Right forelimb (tissue), 1 donor: ENCODE measurements at regions not wholly inside any gene's neighbourhood (a gene's known extent, or its start where the extent isn't known, plus 50 kb on each side); places are given as distances from the start of the nearest gene placed in this dataset.

ENCODE experiments used
- DNase-seq: peaks from one replicate; pipeline ENCODE4 v3.0.0-alpha.2; 2018

DNA sequence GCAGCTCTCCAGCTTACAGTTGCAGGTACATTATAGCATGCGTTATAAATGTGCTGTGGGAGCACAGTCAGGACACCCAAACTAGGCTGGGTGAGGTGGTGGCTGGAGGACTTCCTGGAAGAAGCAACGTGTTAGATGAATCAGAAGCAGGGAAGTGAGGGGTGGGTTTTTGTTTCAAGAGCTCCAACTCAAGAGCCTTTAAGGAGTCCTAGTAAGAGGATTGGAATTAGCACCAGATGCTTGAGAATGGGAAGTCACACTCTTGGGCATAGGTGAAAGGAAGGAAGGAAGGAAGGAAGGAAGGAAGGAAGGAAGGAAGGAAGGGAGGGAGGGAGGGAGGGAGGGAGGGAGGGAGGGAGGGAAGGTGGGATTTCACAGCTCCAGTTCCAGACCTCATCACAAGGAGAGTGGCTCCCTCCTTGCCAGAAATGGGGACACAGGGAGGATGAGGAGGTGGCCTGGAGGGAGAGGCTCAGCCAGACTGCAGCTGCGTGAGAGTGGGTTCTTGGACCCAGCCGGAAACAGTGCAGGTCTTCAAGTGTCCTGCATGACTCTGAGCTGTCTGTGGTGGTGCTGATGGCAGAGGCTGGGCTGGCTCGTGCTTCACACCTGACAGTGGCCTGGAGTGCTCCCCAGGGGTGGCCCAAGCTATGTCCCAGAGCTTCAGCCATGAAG is 115.7 kb upstream of the GSC start:
- no peak for DNase-seq

DNA sequence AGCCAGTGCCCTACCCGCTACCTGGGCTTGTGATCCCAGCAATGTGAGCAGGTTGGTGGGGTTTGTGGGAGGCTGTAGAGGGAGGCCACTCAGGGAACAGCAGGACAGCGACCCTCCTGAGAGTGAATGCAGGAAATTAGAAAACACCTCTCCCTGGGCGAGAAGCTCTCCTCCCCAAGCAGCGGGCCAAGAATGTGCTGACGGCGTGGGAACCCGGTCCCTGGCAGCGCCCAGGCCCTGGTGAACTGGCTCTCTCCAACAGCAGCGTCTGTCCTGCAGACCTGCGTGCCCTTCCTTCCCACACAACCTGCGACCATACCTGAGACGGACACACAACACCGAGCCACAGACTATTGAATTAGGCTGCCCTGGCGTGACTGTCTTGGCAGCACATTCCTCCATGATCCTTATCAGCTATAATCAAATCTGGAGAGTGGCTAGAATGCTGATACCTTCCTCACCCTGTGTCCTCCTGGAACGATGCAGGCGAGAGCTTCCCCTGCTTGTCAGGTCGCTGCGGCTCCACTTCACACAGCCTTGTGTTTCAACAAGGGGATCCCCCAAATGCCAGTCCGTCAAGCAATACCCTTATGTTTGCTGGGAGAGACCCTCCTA is 114.8 kb upstream of the GSC start:
- DNase-seq = no peak

DNA sequence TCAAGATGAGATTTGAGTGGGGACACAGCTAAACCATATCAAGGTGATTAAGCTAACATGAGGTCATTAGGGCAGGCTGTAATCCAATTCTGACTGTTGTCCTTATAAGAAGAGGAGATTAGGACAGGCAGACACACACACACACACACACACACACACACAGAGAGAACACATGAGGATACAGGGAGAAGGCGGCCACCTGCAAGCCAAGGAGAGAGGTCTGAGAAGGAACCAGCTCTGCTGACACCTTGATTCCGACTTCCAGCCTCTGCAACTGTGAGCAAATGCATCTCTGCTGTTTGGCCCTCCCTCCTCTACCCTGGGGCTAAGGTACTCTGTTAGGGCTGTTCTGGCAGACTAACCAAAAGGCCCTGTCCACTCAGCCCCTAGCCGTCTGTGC is 112.5 kb upstream of the GSC start:
- DNase-seq = no peak

DNA sequence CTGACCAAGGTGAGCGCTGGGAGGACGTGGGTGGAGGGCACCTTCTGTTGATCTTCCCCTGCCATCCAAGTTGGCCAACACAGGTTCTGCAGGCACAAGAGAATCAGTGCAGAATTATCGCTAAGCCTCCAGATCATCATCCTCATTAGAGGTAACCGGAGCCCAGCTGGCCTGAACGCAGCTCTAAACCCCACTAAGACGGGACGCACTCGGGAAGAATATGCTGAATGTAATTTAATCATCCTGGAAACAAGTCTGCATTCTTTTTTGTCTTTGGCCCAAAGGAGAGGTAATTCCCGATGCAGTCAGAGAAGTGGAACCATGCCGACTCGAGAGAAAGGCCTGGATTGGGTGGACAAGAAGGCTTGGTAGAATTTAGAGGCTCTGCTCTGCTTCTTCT is 111.0 kb upstream of the GSC start:
- no peak for DNase-seq

DNA sequence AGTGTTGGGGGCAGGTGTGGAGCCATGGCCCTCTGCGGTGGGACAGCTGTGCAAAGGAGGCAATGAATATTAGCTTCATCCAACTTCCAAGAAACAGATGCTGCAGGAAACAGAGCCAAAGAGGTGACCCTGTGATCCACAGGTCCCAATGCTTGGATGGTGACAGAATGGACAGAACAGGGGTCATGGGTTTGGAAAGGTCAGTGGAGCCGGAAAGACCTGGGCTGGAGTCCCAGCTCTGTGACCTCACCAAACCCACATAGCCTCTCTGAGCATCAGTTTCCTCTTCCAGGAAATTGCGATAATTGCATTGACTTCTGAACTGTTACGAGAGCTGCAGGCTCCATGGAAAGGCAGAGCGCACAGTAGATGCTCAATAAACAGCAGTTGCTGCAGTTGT is 110.2 kb upstream of the GSC start:
- DNase-seq = no peak

DNA sequence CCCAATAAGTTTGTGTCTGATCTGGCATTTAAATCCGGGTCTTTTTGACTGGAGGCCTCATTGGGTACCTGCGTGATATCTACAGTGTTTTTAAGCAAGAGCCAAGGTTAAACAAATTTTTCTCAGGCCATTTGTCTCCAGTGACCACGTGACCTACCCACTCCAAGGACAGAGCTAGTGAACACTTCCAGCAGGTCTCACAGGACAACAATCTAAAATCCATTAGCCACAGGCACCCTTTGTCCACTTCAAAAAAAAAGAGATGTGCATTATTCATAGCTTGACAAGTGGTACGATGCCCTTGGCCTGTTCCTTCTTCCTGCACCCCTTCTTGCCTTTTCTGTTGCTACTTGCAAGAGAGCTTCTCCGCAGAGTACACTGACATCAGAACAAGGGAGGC is 109.6 kb upstream of the GSC start:
- no peak for DNase-seq

DNA sequence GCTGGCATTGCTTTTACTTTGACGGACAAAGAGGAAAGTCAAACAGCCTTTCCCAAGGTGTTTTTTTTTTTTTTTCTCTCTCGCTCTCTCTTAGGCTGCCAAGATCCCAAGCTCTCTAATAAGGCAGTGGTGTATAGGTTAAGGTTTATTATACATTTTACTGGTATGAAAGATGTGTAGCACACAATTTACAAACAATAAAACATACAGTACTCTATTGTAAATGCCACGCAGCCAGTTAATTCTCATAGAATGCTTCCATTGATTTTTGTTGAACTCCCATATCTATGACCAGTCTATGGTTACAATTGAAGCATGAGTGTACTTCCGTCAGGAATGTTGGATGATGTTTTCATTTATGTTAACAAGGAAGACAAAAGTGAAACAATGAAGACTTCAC is 106.4 kb upstream of the GSC start:
- DNase-seq = no peak

DNA sequence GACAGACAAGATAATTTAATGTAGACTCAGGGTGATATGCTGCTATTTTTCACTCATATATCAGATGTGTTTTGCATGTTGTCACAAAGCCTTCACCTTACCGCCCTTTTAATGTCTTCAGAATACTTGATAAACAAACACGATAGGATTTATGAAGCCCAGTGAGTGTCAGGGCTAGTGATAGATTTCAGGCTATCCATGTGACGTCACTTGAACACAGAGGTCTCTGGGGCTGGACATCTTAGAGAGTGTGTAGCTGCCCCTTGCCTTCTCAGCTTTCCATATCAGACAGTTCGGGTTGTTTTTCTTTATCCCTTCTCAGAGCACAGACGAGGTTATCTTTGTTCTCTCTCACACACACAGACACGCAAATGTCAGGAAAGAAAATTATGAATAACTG is 105.3 kb upstream of the GSC start:
- DNase-seq = no peak

DNA sequence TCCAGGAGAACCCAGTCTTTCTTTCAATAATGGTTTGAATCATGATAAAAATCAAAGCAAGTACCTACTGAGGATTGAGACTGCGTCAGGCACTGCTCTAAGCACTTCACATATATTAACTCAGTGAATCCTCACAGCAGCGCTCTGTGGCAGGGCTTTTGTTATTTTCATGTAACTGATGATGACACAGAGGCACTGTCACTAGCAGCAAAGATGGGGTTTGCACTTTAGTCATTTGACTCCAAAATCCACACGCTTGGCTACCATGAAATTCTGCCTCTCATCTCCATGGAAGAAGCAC is 98.8 kb upstream of the GSC start:
- DNase-seq = no peak

DNA sequence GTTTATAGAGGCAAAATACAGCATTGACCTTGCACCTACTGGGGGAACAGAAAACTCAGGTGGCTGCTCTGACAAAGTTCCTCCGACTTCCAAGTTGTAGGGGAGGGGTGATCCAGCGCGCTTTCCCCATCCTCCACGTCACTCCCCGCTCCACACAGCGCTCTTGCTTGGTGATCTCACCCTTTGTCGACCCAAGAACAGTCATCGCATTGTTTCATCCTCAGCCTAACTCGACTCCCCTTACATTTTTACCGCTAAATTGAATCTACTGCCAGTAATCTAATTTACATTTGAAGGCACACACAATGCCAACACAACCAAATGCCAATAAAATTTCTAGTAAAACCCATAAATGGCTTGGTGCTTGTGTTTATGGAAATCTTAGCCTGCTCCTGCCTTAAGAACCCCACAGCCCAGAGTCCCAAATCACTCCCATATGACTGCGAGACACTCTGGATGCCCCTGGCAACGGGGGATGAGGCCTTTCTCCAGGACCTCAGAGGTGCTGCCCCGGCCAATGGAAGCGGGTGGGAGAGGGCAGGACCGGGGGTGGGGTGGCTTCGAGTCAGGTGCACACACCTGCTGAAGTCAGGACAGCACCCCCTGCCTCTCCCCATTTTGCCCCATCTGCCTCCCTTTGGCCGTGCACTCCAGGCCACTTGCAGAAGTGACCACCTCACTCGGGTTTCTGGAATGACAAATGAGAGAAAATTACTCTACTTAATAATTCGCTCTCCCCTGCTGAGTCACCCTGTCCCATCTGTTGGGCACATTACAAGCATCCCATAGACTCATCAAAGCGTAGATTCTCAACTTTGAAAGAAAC is 98.2 kb upstream of the GSC start:
- DNase-seq = no peak

DNA sequence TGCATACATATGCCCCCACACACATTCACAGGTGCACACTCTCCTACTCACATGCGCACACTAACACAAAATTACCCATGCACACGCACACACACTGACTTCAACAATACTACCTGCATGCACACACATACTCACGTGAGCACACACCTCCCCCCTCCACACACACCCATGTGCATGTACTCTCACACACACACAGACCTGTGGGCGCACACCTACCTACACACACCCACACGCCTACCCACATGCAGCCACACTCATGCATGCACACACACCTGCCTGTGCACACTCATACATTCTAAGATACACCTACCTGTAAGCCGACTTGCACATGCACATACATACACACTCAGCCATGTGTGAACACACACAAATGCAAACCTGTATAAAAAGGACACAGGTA is 97.3 kb upstream of the GSC start:
- no peak for DNase-seq

DNA sequence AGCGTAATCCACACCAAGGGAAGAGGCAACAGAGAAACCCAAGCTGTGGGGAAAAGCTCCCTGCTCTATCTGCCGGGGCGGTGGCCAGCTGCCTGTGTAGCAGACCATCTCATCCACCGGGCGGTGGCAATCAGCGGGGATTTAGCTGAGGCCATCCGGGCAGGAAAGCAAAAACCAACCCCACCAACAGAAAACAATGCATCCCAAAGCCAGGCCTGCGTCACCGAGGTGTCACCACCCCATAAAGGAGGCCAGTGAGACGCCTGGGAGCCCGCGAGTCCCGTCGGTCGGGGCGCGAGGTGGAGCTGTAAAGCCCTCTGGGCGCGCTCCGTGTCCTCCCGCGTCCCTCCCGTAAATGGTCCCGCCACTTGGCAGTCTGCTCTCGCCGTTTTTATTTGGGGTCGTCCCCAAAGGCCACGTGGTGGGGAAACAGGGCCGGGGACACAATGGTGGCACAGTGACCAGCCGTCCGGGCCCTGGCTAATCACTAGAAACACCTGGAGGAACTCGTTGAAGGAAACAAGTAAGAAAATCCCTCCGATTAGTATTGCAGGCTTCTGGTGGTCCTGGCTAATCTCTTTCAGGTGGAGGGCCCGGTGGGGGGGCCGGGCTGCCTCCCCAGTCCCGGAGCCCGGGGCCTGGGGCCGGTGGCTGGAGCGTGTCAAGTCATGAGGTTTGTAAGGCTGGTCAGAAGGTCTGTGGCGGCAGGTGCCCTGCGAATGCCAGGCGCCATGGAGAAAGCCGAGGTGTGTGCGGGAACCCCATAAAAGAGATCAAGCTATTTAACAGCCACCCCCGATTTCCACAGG is 94.7 kb upstream of the GSC start:
- no peak for DNase-seq

DNA sequence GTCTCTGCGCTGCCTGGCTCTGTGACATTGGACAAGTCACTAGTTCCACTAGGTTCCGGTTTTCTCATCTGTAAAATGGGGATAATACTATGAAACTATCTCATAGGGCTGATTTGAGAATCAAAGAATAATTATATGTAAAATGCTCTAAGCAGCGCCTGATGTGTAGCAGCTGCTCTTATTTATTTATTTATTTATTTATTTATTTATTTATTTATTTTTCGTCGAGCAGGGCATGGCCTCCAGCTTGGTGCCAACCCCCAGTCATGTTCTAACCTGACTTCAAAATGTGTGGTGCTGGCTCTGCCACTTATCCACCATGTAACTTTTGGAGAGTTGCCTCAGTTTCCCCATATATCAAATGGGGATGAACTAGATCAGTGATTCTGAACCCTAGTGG is 93.5 kb upstream of the GSC start:
- no peak for DNase-seq

DNA sequence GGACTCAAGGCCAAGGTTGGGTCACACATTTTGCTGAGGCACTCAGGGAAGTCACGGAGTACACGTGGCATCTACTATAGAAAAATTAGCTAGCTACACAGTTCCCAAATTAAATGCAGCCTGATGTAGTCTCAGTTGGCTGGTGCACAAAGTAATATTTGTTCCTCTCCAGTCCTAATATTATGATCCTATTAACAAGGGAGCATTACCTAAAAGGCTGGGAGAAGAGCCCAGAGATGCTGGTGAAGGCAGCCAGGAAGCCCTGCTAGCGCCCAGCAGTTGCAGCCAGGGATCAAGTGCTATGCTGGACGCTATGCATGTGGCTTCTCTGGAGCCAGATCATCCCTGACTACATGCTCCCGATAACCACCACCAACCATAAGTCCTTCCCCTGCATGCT is 88.0 kb upstream of the GSC start:
- peak; percentile 58 for DNase-seq

DNA sequence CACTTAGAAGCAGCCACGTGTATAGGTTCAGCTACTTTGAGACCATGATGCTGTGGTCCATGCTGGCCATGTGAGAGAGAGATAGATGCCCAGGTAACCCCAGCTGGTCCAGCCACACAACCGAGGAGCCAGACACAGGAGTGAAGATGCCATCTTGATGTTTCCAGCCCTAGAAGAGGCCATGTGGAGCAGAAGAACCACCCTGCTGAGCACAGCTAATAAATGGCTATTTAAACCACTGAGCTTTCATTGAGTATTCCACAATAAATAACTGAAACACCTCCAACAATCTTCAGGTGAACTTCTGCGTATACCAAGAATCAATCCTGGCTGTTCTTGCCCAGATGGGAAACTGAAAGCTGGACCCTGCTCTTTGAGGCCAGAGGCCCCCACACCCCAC is 84.0 kb upstream of the GSC start:
- no peak for DNase-seq

DNA sequence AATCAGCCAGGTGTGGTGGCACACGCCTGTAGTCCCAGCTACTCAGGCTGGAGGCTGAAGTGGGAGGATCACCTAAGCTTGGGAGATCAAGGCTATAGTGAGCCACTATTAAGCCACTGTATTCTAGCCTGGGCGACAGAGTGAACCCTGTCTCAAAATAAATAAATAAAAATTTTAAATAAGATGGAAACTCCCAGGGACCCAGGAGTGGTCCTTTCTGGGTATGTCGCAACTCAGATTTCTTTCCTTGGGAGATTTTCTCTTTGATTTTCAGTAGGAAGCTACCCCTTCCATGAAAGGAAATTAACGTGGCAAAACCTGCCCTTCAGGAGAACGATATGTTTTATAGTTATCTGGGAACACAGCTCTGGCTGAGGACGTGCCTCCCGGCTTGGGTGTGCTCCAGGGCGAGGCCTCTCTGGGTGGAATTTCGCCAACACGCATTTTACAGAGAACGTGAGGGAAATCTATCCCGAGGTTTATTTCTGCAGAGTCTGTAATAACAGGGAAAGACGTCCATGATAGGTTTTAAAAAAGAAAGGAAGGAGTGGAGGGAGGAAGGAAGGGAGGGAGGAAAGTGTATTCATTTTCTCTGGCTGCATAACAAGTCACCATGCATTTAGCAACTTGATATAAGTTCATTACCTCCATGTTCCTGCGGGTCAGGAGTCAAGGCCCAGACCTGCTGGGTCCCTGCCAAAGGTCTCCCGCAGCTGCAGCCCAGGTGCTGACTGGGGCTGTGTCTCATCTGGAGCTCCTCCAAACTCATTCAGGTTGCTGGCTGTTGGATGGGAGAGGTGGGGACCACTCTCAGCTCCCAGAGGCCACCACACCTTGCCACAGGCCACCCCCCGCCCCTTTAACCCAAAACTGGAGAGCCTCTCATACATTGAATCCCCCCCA is 80.6 kb upstream of the GSC start:
- no peak for DNase-seq

DNA sequence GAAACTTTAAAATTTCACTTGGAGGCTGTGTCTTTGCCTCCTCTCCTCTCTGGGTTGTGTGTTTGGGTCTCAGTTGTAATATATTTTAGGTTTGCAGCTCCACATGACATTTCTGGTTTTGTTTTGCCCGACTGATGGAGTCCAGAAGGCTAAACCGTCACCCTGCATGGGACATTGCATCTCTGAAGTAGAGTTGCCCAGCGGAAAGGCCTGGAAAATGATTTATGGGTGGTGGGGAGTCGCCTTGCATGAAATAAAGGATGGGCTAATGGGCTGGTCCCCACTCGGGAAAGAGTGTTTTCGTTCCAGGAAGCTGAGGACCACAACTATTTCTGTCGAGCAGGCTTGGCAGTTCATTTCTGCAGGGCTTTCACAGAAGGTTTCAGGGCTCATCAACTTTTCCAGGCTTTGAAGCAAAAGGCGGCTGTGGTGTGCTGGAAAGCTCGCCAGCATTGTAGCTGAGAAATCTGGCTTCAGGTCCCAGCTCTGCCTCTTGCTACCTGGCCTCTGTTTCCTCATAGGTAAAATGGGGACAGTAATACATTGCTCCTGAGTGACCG is 74.8 kb upstream of the GSC start:
- DNase-seq = no peak

DNA sequence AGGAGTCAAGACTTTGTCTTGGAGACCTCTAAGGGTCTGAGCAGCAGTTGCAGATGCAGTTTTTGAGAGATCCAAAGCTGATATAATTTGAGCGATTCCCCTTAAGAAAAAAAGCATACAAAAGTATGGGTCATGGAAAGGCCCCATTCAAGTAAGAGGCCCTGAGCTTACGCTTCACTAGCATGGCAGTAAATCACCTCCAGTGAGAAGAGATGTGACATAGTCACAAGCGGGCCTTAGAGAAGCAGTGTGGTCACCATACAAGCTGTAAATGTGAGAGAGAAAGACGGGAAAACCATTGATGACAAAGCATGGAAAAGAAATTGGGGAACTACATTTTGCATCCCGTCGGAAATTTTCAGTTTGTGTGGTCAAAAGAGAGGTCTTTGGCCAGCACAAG is 70.6 kb upstream of the GSC start:
- DNase-seq = no peak

DNA sequence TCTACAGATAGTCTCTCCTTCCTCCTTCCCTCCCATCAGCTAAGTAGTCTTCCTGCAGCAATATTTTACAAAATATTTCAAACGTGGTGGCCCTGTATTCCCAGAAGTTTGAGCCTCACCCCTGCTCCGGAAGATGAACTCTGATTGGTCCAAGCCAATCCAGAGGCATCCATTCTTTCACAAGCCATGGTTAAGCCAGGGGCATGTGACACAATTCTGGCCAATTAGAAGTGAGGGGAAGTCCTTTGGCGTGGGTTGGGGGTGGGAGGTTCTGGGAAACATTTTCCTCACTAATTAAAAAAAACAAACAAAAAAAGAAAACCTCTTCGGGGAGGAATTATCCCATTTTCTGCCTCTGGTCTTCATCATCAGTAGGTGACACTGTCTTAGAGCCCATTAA is 69.4 kb upstream of the GSC start:
- no peak for DNase-seq

DNA sequence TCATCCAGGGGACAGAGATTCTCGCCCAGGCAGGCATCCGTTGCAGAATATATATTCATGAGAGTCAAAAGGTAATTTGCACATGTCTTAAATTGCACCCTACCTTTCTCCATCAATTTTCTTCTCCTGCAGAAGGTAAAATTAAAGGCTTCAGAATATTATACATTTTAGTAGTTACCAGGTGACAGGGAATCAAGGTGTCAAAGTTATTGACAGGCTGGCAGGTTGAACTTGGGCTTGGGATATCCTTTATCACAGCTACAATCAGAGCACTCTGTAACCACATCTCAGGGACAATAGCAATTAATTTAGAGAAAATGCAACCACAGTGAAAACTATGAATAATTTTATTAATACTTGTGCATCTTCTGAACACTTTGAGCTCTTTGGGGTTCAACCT is 66.9 kb upstream of the GSC start:
- no peak for DNase-seq

DNA sequence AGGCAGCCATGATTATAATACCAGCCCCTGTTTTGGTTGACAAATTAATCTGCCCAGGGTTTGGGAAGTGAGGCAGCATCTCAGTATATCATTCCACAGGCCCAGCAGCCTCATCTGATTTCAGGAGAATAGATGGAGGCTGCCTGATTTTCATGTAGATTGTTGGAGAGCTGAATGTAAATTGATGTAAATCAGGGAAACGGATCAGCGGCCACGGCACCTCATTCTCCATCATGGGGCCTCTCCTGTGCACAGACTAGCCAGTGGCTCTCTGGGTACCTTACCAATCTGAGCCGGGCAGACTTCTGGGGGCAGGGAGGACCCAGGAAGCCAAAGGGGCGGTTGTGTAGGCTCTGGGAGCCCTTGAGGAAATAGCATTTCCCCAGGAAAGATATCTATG is 63.7 kb upstream of the GSC start:
- DNase-seq = no peak

DNA sequence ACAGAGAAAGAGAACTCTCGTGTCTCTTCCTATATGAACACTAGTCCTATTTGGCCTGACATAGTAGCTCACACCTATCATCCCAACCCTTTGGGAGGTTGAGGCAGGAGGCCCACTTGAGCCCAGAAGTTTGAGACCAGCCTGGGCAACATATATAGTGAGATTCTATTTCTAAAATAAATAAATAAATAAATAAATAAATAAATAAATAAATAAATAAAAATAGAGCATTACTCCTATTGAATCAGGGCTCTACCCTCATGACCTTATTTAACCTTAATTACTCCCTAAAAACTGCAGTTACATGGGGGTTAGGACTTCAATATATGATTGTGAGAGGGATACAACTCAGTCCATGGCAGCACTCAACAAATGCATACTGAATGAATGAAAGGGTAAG is 61.2 kb upstream of the GSC start:
- no peak for DNase-seq
